ENCODE measurements at regions not wholly inside any gene's neighbourhood (a gene's known extent, or its start where the extent isn't known, plus 50 kb on each side); places are given as distances from the start of the nearest gene placed in this dataset.
"Not testable (repeated sequence)": the region's sequence is repeated elsewhere in the genome, so short reads cannot be mapped to it uniquely, and the experiment has no call there.

DNA sequence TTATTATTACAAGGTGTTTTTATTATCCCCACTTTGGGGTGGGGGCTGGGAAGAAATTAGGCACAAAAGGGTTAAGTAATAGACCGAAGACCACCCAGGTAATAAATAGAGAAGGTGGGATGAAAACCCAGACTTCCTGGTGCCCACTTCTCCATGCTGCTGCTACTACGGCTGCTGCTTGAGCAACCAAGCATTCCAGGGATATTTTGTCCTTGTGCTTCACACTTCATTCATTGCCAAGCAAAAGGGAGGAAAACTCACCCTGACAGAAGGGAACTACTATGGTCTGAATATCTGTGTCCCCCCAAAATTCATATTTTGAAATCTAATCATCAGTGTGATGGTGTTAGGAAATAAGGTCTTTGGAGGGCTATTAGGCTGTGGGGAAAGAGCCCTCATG, 470.9 kb upstream of the API5 start:
- DNase-seq (ENCODE audit: low read depth), result no peak

DNA sequence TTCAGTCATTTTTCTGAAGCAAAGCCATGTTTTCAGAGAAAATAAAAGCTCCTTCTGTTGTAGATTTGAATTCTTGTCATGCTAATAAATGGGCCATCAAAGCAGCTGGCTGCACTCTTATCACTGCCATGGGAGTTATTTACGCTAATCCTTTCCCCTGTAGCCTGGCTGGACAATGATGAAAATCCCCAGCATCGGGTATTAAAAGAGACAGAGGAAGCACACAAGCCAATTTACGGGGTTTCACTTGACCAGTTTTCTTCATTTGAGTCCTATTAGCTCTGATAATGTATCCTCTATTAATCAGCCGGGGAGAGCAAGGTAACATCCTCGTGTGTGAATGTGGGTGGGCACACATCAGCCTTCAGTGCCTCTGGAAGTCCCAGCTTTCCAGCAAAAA, 470.2 kb upstream of the API5 start:
- no peak for DNase-seq (ENCODE audit: low read depth)

DNA sequence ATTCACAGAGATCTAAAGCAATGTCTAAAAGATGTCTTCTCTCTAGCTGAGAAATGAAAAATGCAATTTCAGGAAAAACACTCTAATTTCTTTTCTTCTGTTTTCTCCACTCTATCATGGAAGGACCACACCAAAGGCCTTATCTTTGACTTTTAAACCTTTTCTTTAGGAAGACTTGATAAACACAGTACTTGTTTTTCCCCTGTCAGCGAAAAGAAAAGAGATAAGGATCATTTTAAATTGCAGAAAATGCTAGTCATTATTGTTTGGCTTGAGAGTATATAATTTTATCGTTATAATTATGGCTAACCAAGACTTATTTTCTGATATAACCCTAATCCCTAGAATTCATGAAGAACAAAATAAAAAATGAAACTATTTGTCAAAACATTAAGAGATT, 462.4 kb upstream of the API5 start:
- DNase-seq (ENCODE audit: low read depth), result no peak

DNA sequence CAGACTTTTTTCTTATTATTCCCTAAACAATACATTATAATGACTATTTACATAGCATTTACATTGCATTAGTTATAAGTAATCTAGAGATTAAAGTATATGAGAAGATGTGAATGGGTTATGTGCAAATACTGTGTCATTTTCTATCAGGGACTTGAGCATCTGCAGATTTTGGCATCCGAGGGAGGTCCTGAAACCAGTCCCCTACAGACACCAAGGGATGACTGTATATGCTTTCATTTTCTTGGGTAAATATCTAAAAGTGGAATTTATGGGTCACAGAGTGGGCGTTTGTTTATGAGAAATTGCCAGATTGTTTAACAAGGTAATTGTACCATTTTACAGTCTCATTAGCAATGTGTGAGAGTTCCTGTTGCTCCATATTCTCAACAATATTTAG, 454.5 kb upstream of the API5 start:
- DNase-seq (ENCODE audit: low read depth), result no peak

DNA sequence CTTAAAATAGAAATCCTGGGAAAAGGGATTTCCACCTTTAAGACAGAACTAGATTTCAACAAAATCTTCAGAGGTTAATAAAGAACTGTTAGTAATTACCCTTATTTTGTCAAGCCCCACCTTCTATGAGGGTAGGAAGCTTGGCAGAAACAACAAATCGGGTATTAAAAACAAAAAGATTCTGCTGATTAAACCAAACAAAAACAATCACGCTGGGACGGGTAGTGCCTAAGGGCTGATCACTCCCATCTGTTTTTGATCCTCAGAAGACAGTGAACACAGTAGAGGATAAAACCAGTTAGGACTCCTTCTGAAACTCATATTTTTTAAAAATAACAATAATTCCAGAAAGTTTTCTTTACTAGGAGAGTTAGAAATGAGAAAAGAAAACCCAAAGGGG, 441.3 kb upstream of the API5 start:
- DNase-seq (ENCODE audit: low read depth), result no peak

DNA sequence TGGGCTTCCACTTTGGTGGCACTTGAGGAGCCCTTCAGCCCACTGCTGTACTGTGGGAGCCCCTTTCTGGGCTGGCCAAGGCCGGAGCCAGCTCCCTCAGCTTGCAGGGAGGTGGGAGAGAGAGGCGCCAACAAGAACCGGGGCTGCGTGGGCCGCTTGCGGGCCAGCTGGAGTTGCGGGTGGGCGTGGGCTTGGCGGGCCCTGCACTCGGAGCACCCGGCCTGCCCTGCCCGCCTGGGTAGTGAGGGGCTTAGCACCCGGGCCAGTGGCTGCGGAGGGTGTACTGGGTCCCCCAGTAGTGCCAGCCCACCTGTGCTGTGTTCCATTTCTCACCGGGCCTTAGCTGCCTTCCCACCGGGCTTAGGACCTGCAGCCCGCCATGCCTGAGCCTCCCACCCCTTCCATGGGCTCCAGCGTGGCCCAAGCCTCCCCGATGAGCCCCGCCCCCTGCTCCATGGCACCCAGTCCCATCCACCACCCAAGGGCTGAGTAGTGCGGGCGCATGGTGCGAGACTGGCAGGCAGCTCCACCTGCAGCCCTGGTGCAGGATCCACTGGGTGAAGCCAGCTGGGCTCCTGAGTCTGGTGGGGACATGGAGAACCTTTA, 437.9 kb upstream of the API5 start:
- not testable (repeated sequence) for DNase-seq (ENCODE audit: low read depth)

DNA sequence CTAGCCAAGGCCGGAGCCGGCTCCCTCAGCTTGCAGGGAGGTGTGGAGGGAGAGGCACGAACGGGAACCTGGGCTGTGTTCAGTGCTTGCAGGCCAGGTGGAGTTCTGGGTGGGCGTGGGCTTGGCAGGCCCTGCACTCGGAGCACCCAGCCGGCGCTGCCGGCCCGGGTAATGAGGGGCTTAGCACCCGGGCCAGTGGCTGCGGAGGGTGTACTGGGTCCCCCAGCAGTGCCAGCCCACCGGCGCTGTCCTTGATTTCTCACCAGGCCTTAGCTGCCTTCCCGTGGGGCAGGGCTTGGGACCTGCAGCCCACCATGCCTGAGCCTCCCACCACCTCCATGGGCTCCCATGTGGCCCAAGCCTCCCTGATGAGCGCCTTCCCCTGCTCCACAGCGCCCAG, 430.5 kb upstream of the API5 start:
- DNase-seq (ENCODE audit: low read depth), result not testable (repeated sequence)

DNA sequence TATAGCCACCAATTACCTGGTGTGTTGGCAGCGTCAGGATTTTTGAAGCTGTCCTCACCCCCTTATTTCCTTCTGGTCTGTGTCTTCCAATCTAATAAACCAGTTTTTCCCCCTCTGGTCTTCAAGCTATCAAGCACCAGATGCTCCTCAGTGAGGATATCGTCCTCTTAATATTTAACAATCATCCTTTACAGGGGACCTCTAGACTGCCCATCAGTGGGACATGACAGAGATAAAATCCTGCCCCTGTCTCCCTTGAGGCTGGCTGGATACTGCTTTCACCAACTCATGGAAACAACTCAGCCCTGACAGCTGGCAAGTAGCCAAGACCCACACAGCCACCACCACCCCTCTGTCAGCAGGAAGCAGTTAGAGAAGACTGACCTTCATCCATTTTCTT, 421.0 kb upstream of the API5 start:
- DNase-seq (ENCODE audit: low read depth), result no peak

DNA sequence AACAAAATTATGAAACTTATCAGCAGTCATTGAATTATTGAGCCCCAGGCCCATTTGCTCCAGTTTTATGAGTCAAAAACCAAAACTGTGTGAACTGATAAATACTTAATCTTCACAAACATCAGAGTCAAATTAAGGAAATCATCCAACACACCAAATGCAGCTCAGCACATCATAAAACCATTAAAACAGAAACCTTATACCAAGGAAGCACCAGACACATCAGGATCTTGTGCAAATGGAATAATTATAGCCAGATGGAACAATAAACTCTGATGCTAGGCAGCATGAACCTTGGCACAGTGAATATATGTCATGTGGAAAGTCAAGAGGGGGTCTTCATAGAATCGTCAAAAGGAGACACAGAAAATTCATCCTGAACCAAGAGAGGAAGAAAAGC, 410.7 kb upstream of the API5 start:
- DNase-seq (ENCODE audit: low read depth), result no peak

DNA sequence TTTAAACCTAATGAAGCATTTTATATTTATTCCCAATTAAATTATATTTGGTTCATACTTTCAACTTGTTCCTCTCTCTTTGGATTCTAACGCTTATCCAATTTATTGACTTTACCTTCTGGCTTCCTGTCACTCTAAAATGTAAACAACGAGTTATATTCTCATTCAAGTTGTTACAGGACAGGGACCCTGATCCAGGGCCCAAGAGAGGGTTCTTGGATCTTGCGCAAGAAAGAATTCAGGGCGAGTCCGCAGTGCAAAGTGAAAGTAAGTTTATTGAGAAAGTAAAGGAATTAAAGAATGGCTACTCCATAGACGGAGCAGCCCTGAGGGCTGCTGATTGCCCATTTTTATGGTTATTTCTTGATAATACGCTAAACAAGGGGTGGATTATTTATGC, 405.6 kb upstream of the API5 start:
- DNase-seq (ENCODE audit: low read depth), result no peak

DNA sequence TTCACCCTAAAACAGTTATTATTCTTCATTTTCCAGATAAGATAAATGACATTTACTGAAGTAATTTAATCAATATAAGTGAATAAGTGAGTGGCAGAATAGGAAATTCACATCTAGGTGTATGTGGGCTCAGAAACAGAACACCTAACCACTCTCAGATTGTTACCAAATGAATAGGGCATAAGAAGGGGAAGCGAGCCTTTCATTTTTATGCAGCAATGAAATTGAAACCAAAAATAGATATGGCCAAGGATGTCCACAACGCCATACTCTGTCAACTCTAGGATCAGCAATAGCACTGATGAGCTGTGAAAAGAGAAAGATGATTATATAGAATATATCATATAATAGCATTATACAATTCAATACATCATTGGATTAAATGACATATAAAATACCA, 398.1 kb upstream of the API5 start:
- DNase-seq (ENCODE audit: low read depth), result no peak

DNA sequence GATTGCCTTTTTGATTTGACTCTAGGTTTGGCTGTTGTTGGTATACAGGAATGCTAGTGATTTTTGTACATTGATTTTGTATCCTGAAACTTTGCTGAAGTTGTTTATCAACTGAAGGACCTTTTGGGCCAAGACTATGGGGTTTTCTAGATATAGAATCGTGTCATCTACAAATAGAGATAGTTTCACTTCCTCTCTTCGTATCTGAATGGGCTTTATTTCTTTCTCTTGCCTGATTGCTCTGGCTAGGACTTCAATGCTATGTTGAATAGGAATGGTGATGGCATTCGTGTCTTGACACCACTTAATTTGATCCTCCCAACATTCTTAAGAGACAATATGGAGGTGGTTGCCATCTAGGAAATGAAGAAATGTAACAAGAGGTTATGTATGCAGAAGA, 388.1 kb upstream of the API5 start:
- DNase-seq (ENCODE audit: low read depth), result no peak

DNA sequence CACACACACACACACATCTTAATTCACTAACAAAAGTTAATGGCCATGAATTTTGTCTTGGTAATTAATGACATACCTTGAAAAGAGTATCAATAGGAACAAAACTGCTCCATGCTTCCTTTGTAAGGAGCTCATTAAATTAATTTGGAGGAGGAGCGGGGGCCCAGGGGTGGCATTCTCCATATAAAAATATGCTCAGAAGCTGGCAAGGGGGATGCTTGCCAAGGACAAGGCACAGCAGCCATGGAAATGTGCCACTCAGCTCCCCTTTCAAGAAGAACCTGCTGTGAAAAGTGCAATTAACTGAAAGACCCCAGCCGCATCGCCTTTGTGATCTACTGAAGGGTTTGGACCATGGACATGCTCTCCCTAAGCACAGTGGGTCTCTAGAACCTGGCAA, 385.9 kb upstream of the API5 start:
- DNase-seq (ENCODE audit: low read depth), result no peak

DNA sequence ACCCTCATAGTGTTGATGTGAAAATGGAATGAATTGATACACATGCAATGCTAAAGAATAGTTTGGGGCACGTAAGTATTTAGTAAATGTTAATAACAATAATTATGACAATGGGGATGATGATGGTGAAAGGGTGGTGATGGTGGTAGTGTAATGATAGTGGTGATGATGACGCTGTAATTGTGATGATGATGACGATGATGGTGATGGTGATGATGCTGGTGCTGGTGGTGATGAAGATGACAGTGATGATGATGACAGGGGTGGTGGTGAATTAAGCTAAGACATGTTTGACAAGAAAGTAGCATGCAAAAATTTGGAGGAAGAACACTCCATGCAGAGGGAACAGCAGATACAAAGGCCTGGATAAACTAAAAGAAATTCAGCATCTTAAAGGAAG, 364.4 kb upstream of the API5 start:
- no peak for DNase-seq (ENCODE audit: low read depth)

DNA sequence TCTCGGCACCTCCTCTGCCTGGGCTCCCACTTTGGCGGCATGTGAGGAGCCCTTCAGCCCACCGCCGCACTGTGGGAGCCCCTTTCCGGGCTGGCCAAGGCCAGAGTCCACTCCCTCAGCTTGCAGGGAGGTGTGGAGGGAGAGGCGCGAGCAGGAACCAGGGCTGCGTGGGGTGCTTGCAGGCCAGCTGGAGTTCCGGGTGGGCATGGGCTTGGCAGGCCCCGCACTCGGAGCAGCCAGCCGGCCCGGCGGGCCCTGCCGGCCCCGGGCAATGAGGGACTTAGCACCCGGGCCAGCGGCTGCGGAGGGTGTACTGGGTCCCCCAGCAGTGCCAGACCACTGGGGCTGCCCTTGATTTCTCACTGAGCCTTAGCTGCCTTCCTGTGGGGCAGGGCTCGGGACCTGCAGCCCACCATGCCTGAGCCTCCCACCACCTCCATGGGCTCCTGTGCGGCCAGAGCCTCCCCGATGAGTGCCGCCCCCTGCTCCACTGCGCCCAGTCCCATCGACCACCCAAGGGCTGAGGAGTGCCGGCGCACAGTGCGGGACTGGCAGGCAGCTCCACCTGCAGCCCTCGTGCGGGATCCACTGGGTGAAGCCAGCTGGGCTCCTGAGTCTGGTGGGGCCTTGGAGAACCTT, 361.9 kb upstream of the API5 start:
- not testable (repeated sequence) for DNase-seq (ENCODE audit: low read depth)

DNA sequence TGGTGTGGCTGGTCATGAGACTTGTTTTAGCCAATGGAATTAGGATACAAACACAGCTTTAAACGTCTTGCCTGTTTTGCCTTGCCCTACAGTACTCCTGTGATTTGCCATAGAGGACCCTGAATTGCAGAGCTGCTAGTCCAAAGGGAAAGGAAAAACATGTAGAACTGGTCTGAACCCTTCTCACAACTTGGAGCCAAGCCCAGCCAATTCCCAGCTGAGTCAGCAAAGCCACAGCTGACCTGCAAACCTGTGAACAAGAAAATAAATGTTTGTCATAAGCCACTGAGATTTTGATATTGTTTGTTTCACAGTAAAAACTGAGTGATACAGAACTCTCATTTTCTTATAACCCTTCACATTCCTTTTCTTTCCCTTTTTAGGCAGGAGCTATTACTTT, 360.5 kb upstream of the API5 start:
- no peak for DNase-seq (ENCODE audit: low read depth)

DNA sequence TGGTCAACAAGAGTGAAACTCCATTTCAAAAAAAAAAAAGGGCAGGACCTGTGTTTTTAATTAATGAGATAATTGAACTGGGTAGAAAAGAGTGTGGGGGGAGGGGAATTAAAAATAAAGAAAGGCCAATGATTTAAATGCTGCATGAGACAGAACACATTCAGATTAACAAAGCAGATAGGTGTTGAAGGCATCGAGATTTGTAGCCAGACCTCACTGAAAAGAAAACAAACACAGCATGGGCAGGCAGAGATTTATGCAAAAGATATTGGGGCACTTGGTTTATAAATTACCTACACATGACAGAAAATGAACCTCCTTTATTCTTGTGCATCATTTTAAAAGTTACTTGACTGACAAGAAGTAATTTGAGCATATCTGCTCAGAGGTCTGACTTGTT, 354.0 kb upstream of the API5 start:
- no peak for DNase-seq (ENCODE audit: low read depth)

DNA sequence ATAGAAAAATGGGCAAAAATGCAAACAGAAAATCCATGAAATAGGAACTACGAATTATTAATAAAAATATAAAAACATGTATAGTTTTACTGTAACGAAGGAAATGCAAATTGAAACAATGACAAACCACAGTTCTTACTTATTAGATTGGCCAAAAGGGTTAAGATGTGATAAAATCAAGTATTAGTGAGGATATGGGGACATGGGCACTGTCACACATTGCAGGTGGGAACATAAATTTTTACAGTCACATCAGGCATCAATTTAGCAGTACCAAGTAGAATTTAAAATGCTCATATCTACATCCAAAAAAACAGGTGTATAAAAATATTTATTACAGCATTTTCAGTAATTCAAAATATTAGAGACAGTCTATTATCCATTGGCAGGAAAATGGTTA, 353.2 kb upstream of the API5 start:
- no peak for DNase-seq (ENCODE audit: low read depth)

DNA sequence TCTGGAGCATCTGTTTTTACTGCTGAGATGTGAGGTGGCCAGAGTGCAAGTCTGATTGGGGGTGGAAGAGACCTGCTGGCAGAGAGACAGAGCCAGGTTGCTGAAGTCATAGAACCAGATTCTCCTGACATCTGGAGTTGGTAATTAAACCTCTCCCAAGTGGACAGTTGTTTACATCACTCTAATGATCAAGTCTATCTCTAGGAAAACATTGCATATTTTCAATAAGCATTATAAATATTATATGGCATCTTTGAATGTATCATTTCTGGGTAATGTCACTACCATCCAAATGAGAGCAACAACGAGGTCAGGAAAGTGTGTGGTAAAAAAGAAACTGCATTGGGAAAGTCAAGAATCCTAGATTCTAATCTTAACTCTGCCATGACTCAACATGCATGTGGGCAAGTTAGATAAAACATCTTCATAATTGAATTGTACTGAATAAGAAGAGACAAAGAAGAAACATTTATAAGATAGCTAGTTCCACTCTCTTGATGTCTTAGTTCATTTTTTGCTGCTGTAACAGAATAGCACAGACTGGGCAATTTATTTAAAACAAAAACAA, 351.2 kb upstream of the API5 start:
- DNase-seq (ENCODE audit: low read depth), result no peak

DNA sequence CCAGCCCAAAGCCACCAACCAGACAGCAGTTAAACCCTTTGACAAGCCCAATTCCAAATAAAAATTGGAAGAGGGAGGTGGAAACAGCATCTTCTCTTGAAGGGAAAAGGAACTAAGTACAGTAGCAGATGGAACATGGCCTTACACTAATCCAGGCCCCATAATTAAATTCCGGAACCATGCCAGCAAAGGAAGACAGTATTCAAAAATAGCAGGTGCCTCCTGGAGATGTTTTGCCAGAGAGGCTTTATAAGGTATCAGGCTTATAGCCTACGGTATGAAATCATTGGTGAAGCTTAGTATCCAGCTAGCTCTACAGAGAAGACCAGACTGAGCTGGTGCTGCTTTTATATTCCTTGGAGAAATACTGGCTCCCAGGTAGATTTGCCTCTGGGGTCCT, 344.1 kb upstream of the API5 start:
- DNase-seq (ENCODE audit: low read depth), result no peak

DNA sequence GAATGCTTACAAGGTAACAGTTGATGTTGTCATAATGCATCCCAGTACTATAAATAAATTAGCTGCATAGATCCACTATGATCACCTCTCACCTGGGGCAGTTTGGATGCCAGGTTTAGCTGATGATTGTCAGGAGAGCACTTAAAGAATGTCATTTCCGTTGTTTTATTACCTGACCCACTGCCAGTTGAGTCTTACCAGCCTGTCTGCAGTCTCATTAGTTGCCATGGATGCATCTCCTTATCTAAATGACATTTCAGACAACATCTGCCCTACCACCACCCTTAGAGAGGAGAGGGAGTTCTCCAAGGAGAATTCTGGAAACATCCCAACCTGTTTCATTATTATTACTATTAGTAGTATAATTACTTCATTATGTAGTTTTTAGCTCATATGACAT, 339.1 kb upstream of the API5 start:
- no peak for DNase-seq (ENCODE audit: low read depth)

DNA sequence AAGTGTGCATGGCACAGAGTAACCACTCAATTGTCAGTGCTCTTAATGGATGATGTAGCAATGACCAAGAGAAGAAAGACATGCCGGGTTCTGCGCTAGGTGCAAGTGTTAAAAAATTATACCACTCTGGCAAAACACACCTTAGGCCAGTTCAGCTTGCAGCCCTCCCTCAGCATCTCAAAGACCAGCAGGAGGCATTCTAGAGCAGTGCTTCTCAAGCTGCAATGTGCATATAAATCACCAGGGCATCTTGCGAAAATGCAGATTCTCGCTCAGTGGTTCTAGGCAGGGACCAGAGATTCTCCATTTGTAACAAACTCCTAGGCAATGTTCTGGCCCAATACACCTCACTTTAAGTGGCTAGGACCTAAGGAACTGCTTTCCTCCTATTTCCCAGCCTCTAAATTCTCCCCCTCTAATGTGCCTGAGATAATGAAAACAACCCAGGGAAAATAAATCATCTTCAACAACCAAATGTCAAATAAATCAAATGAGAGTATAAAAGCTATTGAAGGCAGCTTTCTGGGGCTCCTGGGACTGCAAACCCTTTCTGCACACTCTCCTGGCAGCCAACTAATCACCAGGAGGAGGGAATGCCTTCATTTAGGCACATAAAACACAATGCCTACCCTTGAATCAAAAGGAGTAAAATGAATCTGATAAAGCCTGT, 337.2 kb upstream of the API5 start:
- no peak for DNase-seq (ENCODE audit: low read depth)

DNA sequence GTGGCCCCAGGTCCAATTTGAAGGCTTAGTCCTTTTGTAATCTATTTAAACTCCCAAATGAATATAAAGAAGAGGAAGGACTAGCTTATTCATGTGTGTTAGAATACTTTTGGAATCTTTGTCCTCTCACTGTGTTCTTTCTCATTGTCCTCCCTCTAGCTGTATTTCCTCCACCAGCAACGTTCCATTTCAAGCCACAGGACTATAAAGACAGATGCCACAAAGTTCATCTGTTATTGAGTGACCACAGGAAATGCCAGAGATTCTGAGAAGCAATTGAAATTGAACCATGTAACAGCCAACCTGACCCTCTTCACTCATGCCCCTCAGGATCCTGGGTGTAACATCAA, 336.6 kb upstream of the API5 start:
- DNase-seq (ENCODE audit: low read depth), result no peak
